HUES6 (cell line): ENCODE measurements at regions not wholly inside any gene's neighbourhood (a gene's known extent, or its start where the extent isn't known, plus 50 kb on each side); places are given as distances from the start of the nearest gene placed in this dataset.
"Not testable (repeated sequence)": the region's sequence is repeated elsewhere in the genome, so short reads cannot be mapped to it uniquely, and the experiment has no call there.

Source experiments
- H3K27ac ChIP-seq: 2 replicates; pipeline ENCODE4 v1.7.0; 2013; ENCODE audit warnings: low read depth, mild to moderate bottlenecking, low read length, inconsistent platforms
- H3K27me3 ChIP-seq: 2 replicates; pipeline ENCODE4 v1.6.1; 2013; ENCODE audit warnings: low read length; ENCODE audit not compliant: control insufficient read depth, insufficient read depth
- H3K36me3 ChIP-seq: 2 replicates; pipeline ENCODE4 v1.6.1; 2013; ENCODE audit warnings: low read length; ENCODE audit not compliant: control insufficient read depth, insufficient read depth
- H3K4me1 ChIP-seq: 2 replicates; pipeline ENCODE4 v1.6.1; 2013; ENCODE audit warnings: low read length; ENCODE audit not compliant: control insufficient read depth, insufficient read depth
- H3K4me3 ChIP-seq: 2 replicates; pipeline ENCODE4 v1.5.1; 2013; ENCODE audit warnings: low read depth, low read length
- H3K9ac ChIP-seq: one replicate; pipeline ENCODE4 v1.6.1; 2013; ENCODE audit warnings: mild to moderate bottlenecking, low read length
- H3K9me3 ChIP-seq: 2 replicates; pipeline ENCODE4 v1.6.1; 2013; ENCODE audit warnings: low read depth, low read length; ENCODE audit not compliant: control insufficient read depth, insufficient read depth

- H3K9ac ChIP-seq, H3K27me3 ChIP-seq, H3K4me1 ChIP-seq, H3K27ac ChIP-seq, H3K36me3 ChIP-seq, H3K4me3 ChIP-seq: not testable (repeated sequence)
- H3K9me3 ChIP-seq = peaks cover 47% of the 10 kb centered on the region
Measured at GRCh38 chr9:65418966-65419365, 134.0 kb upstream of the FOXD4L5 start.

GRCh38 chr9:65416948-65417347 lies 131.9 kb upstream of the FOXD4L5 start:
- H3K27me3 ChIP-seq, H3K36me3 ChIP-seq, H3K4me1 ChIP-seq, H3K27ac ChIP-seq, H3K9ac ChIP-seq, H3K4me3 ChIP-seq: not testable (repeated sequence)
- peaks cover 45% of the 10 kb centered on the region for H3K9me3 ChIP-seq

GRCh38 chr9:65414249-65414648 lies 129.2 kb upstream of the FOXD4L5 start:
- H3K9me3 ChIP-seq = peaks cover 57% of the 10 kb centered on the region
- H3K36me3 ChIP-seq, H3K27me3 ChIP-seq, H3K9ac ChIP-seq, H3K4me1 ChIP-seq, H3K27ac ChIP-seq, H3K4me3 ChIP-seq: not testable (repeated sequence)

DNA sequence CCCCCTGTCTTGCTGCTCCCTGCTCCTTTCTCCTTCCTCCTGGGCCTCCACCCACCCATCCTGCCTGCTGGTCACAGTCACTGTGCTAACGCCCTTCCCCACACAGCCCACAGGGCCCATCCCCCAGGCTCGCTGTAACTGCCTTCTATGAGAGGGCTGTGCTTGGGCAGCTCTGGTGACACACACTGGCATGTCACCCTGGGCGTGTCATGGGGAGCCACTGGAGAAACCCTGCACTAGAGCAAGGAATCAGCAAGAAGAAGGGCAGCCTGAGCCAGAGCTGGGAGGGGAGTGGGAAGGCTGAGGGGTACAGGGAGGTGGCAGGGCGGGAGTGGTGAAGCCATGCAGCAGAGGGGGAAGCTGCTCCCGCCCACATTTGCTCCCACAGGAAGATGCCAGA lies 128.4 kb upstream of the FOXD4L5 start:
- H3K27ac ChIP-seq, H3K36me3 ChIP-seq, H3K27me3 ChIP-seq, H3K9ac ChIP-seq, H3K4me1 ChIP-seq, H3K4me3 ChIP-seq: not testable (repeated sequence)
- H3K9me3 ChIP-seq = peaks cover 66% of the 10 kb centered on the region

- H3K36me3 ChIP-seq = no peaks in the 10 kb centered on the region
- H3K9ac ChIP-seq = no peak overlapping the region
- H3K4me3 ChIP-seq = no peak overlapping the region
- H3K4me1 ChIP-seq = no peaks in the 10 kb centered on the region
- H3K27ac ChIP-seq = no peak overlapping the region
- H3K27me3 ChIP-seq = no peaks in the 10 kb centered on the region; the same call in 1 of the 2 replicates
- H3K9me3 ChIP-seq = peaks cover 79% of the 10 kb centered on the region
Measured at GRCh38 chr9:65411901-65412300, 126.9 kb upstream of the FOXD4L5 start.

GRCh38 chr9:65411336-65411735 lies 126.3 kb upstream of the FOXD4L5 start:
- no peaks in the 10 kb centered on the region for H3K36me3 ChIP-seq
- H3K4me3 ChIP-seq = no peak overlapping the region
- no peak overlapping the region for H3K27ac ChIP-seq
- no peak overlapping the region for H3K9ac ChIP-seq
- no peaks in the 10 kb centered on the region; the same call in 1 of the 2 replicates for H3K27me3 ChIP-seq
- H3K4me1 ChIP-seq = no peaks in the 10 kb centered on the region
- H3K9me3 ChIP-seq = peaks cover 79% of the 10 kb centered on the region

DNA sequence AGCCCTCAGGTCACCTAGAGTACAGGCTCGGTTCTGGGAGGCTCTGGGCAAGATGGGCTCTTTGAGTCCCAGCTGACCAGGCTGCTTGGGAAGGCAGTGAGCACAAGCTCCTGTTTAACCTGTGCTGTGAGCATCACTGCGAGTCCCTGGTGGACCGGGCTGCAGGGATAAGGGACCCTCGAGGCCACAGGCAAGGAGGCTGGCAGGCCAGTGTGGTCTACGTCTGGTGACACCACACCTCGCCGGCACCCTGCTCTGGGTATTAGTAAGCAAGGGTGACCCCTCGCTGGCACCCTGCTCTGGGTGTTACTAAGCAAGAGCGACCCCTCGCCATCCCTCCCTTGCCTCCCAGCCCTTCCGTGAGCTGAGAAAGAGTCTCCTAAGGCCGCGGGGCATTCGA lies 125.9 kb upstream of the FOXD4L5 start:
- no peak overlapping the region for H3K27ac ChIP-seq
- H3K27me3 ChIP-seq = no peaks in the 10 kb centered on the region; the same call in 1 of the 2 replicates

DNA sequence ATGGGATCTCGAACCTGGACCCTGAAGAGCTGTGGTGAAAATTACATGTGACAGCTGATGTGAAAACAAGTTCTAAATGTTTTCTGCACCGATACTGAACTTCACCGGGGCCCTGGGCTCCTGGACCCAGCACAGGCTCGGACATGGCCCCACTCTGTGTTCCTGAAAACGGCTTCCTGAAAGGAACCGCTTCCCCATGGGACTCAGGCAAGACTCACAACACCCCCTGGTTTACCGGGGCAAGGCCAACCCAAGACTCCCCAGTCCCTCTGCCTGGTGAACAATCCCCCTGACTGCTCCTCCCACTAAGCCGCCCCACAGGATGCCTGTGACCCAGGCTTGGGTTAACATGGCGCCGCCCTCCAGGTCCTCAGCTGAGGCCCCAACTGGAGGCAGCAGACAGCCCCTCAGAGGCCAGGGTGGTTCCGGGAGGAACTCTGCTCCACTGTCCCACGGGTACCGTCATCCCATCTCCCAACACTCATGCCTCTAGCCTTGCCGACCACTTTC lies 124.5 kb upstream of the FOXD4L5 start:
- H3K36me3 ChIP-seq = no peaks in the 10 kb centered on the region
- H3K9ac ChIP-seq = no peak overlapping the region
- no peak overlapping the region for H3K4me3 ChIP-seq
- H3K27ac ChIP-seq = no peak overlapping the region
- H3K27me3 ChIP-seq = no peaks in the 10 kb centered on the region; the same call in 1 of the 2 replicates
- no peaks in the 10 kb centered on the region for H3K4me1 ChIP-seq
- peaks cover 90% of the 10 kb centered on the region for H3K9me3 ChIP-seq

More for the DNA sequence above, 125.9 kb upstream of the FOXD4L5 start:
- Histone ChIP-seq H3K4me3 (no peak overlapping the region), H3K9me3 (peaks cover 82% of the 10 kb centered on the region), H3K36me3 (no peaks in the 10 kb centered on the region), H3K9ac (no peak overlapping the region), H3K4me1 (no peaks in the 10 kb centered on the region)

GRCh38 chr9:65408806-65409205 lies 123.8 kb upstream of the FOXD4L5 start:
- H3K9ac ChIP-seq = not testable (repeated sequence)

DNA sequence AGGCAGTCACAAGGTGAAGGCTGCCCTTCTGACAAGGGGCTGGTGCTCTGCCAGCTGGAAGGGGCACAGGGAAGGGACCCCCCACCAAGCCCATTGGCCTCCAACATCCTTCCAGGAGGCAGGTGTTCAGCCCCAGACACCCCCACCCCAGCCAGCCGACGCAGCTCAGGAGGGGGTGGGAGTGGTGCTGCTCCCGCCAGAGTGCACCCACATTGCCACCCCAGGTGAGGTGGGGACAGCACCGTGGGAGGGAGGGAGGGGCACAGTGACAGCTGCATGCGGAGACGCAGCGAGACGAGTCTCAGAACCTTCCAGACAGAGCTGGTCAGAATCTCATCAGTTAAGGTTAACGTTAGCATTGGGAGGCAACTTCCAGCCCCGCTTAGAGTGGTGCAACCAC lies 121.6 kb upstream of the FOXD4L5 start:
- not testable (repeated sequence) for H3K4me3 ChIP-seq, H3K27me3 ChIP-seq, H3K36me3 ChIP-seq, H3K9ac ChIP-seq, H3K4me1 ChIP-seq, H3K27ac ChIP-seq
- H3K9me3 ChIP-seq = peaks cover 89% of the 10 kb centered on the region

More at GRCh38 chr9:65408806-65409205, 123.8 kb upstream of the FOXD4L5 start:
- H3K4me1 ChIP-seq, H3K4me3 ChIP-seq, H3K27me3 ChIP-seq, H3K27ac ChIP-seq, H3K36me3 ChIP-seq: not testable (repeated sequence)
- peaks cover 90% of the 10 kb centered on the region for H3K9me3 ChIP-seq

DNA sequence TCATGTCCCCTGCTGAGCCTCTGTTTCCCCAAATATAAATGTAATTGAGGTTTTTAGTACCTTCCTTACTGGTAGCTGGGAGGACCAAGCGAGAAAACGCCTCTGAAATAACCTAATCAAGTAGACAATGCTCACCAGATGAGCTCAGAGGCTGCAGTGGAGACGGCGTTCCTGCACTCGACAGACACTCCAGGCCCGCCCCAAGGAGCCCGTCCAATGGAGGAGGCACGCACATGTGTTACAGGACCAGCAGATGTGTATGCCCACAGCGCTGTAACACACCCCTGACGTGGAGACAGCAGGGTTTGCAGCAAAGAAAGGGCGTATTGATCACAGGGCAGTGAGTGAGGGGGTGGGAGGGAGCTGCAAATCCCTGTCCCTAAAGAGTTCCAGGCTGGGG lies 120.8 kb upstream of the FOXD4L5 start:
- H3K4me3 ChIP-seq, H3K27me3 ChIP-seq, H3K36me3 ChIP-seq, H3K4me1 ChIP-seq, H3K9ac ChIP-seq, H3K27ac ChIP-seq: not testable (repeated sequence)
- H3K9me3 ChIP-seq = peaks cover 84% of the 10 kb centered on the region

DNA sequence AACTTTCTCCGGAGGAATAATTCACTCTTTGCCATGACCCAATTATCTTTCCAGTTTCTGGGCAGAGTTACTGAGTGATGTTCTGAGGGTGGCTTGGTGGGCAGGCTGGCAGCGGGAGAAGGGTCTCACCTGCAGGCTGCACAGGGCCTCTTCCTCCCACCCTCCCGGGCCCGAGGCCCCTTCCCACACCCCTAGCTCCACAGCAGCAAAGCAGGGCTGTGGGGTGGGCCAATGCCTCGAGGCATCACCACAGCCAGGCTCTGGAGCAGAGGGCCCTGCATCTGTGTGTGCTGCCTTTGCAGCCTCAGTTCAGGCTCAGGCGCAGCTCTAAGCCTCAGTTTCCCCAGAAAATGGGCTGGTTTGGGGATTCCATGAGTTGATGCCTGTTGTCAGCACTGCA lies 120.2 kb upstream of the FOXD4L5 start:
- H3K36me3 ChIP-seq = no peaks in the 10 kb centered on the region
- H3K27me3 ChIP-seq = no peaks in the 10 kb centered on the region; the same call in 1 of the 2 replicates
- H3K27ac ChIP-seq = no peak overlapping the region
- no peak overlapping the region for H3K9ac ChIP-seq
- no peaks in the 10 kb centered on the region for H3K4me1 ChIP-seq
- no peak overlapping the region for H3K4me3 ChIP-seq
- peaks cover 83% of the 10 kb centered on the region for H3K9me3 ChIP-seq
